ENCODE measurements at regions not wholly inside any gene's neighbourhood (a gene's known extent, or its start where the extent isn't known, plus 50 kb on each side); places are given as distances from the start of the nearest gene placed in this dataset.

- no peak for TF ChIP-seq EZH2 (IDR thresholded peaks at IDR 0.05; ENCODE audit: borderline replicate concordance)
- Histone ChIP-seq H3K4me2 (no peak overlapping the region), H4K20me1 (ENCODE audit: insufficient read depth, poor library complexity, severe bottlenecking) (no peaks in the 10 kb centered on the region), H2AFZ (no peak overlapping the region), H3K27ac (no peak overlapping the region), H3K4me1 (ENCODE audit: insufficient read depth) (peaks cover 3% of the 10 kb centered on the region), H3K79me2 (no peaks in the 10 kb centered on the region), H3K9me2 (replicated peaks; ENCODE audit: insufficient read depth) (no peaks in the 10 kb centered on the region), H3K9me3 (ENCODE audit: low read depth) (no peaks in the 10 kb centered on the region), H3K27me3 (no peaks in the 10 kb centered on the region), H3K4me3 (no peak overlapping the region), H3K36me3 (replicated peaks; ENCODE audit: insufficient read depth, low read depth) (no peaks in the 10 kb centered on the region)
- WGBS (ENCODE audit: low lambda C conversion rate, missing lambda C conversion rate) = 69% methylated on average over 1 of the region's 1 CpG
- no peak for DNase-seq (ENCODE audit: low spot score)
Measured at GRCh38 chr9:81141961-81142360, 547.4 kb downstream of the TLE1 start.

- Histone ChIP-seq H3K27me3 (no peaks in the 10 kb centered on the region), H3K9me2 (replicated peaks; ENCODE audit: insufficient read depth) (no peaks in the 10 kb centered on the region), H3K4me3 (no peak overlapping the region), H2AFZ (no peak overlapping the region), H4K20me1 (ENCODE audit: insufficient read depth, poor library complexity, severe bottlenecking) (no peaks in the 10 kb centered on the region), H3K4me1 (ENCODE audit: insufficient read depth) (no peaks in the 10 kb centered on the region), H3K36me3 (replicated peaks; ENCODE audit: insufficient read depth, low read depth) (no peaks in the 10 kb centered on the region), H3K27ac (no peak overlapping the region), H3K4me2 (no peak overlapping the region), H3K9me3 (ENCODE audit: low read depth) (no peaks in the 10 kb centered on the region), H3K79me2 (no peaks in the 10 kb centered on the region)
- TF ChIP-seq EZH2phosphoT487 (IDR thresholded peaks at IDR 0.05; ENCODE audit: low read depth, severe bottlenecking, unreplicated experiment) (no peak), EZH2 (IDR thresholded peaks at IDR 0.05; ENCODE audit: borderline replicate concordance) (no peak)
- TF ChIP-seq, protein P1, sequence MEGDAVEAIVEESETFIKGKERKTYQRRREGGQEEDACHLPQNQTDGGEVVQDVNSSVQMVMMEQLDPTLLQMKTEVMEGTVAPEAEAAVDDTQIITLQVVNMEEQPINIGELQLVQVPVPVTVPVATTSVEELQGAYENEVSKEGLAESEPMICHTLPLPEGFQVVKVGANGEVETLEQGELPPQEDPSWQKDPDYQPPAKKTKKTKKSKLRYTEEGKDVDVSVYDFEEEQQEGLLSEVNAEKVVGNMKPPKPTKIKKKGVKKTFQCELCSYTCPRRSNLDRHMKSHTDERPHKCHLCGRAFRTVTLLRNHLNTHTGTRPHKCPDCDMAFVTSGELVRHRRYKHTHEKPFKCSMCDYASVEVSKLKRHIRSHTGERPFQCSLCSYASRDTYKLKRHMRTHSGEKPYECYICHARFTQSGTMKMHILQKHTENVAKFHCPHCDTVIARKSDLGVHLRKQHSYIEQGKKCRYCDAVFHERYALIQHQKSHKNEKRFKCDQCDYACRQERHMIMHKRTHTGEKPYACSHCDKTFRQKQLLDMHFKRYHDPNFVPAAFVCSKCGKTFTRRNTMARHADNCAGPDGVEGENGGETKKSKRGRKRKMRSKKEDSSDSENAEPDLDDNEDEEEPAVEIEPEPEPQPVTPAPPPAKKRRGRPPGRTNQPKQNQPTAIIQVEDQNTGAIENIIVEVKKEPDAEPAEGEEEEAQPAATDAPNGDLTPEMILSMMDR (IDR thresholded peaks at IDR 0.05; ENCODE audit: poor library complexity) = no peak
- WGBS (ENCODE audit: low lambda C conversion rate, missing lambda C conversion rate) = 85% methylated on average over 2 of the region's 2 CpGs
- DNase-seq (ENCODE audit: low spot score) = no peak
Measured at GRCh38 chr9:81137976-81138568, 551.3 kb downstream of the TLE1 start.

GRCh38 chr9:81132796-81133195, 556.6 kb downstream of the TLE1 start:
- no peaks in the 10 kb centered on the region for H4K20me1 ChIP-seq (ENCODE audit: insufficient read depth, poor library complexity, severe bottlenecking)
- 68% methylated on average over 1 of the region's 1 CpG for WGBS (ENCODE audit: low lambda C conversion rate, missing lambda C conversion rate)

GRCh38 chr9:81132318-81132717, 557.0 kb downstream of the TLE1 start:
- Histone ChIP-seq H3K4me3 (no peak overlapping the region), H4K20me1 (ENCODE audit: insufficient read depth, poor library complexity, severe bottlenecking) (no peaks in the 10 kb centered on the region), H3K9me3 (ENCODE audit: low read depth) (no peaks in the 10 kb centered on the region), H3K9me2 (replicated peaks; ENCODE audit: insufficient read depth) (no peaks in the 10 kb centered on the region), H3K27me3 (no peaks in the 10 kb centered on the region), H3K79me2 (no peaks in the 10 kb centered on the region), H3K4me2 (no peak overlapping the region), H3K27ac (no peak overlapping the region), H2AFZ (no peak overlapping the region), H3K36me3 (replicated peaks; ENCODE audit: insufficient read depth, low read depth) (no peaks in the 10 kb centered on the region), H3K4me1 (ENCODE audit: insufficient read depth) (no peaks in the 10 kb centered on the region)
- WGBS (ENCODE audit: low lambda C conversion rate, missing lambda C conversion rate) = 50% methylated on average over 2 of the region's 2 CpGs
- no peak for DNase-seq (ENCODE audit: low spot score)
- TF ChIP-seq EZH2 (IDR thresholded peaks at IDR 0.05; ENCODE audit: borderline replicate concordance) (no peak), EZH2phosphoT487 (IDR thresholded peaks at IDR 0.05; ENCODE audit: low read depth, severe bottlenecking, unreplicated experiment) (no peak)
- TF ChIP-seq, protein P1 (IDR thresholded peaks at IDR 0.05; ENCODE audit: poor library complexity) = no peak

More at GRCh38 chr9:81132796-81133195, 556.6 kb downstream of the TLE1 start:
- TF ChIP-seq, protein P1 (IDR thresholded peaks at IDR 0.05; ENCODE audit: poor library complexity) = no peak
- H3K79me2 ChIP-seq = no peaks in the 10 kb centered on the region
- no peaks in the 10 kb centered on the region for H3K36me3 ChIP-seq (replicated peaks; ENCODE audit: insufficient read depth, low read depth)
- no peak overlapping the region for H3K4me2 ChIP-seq
- no peaks in the 10 kb centered on the region for H3K27me3 ChIP-seq
- no peak overlapping the region for H2AFZ ChIP-seq
- H3K4me3 ChIP-seq = no peak overlapping the region
- H3K27ac ChIP-seq = no peak overlapping the region
- no peaks in the 10 kb centered on the region for H3K9me2 ChIP-seq (replicated peaks; ENCODE audit: insufficient read depth)
- H3K4me1 ChIP-seq (ENCODE audit: insufficient read depth) = no peaks in the 10 kb centered on the region
- no peaks in the 10 kb centered on the region for H3K9me3 ChIP-seq (ENCODE audit: low read depth)
- no peak for DNase-seq (ENCODE audit: low spot score)

Measured in hepatocyte (in vitro differentiated cells).